Iris pigment epithelial cell (primary cell): ENCODE measurements at regions not wholly inside any gene's neighbourhood (a gene's known extent, or its start where the extent isn't known, plus 50 kb on each side); places are given as distances from the start of the nearest gene placed in this dataset.

Experiments
- DNase-seq: peaks from one replicate; pipeline ENCODE4 v3.0.0-alpha.2; 2011; ENCODE audit warnings: low read depth

DNA sequence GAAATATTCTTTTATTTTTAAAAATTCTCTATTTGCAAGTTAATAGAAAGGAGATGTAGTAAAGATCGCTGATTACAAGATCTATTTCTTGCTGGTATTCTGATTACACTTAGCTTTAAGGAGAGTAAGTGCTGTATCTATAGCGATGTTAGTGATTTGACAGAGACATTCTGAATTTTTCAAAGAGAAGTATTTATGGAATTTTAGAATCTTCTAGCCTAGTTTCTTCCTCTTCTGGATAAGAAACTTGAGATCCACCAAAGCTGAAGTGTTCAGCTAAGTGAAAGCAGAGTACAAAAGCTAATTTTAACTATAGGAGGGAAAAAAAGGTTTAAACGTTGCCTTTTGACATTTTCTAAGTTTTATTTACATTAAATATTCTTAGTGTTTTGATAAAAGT is 72.1 kb upstream of the RARB start:
- peak; percentile 16 for DNase-seq

DNA sequence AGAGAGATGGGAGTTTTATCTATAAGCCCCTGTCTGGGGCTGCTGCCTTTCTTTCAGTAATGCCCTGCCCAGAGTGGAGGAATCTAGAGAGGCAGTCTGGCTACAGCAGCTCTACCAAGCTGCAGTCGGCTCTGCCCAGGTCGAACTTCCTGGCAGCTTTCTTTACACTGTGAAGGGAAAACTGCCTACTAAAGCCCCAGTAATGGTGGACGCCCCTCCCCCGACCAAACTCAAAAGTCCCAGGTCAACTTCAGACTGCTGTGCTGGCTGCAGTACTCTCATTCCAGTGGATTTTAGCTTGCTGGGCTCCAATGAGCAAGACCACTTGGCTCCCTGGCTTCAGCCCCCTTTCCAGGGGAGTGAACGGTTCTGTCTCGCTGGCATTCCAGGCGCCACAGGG is 65.9 kb upstream of the RARB start:
- DNase-seq, result no peak

DNA sequence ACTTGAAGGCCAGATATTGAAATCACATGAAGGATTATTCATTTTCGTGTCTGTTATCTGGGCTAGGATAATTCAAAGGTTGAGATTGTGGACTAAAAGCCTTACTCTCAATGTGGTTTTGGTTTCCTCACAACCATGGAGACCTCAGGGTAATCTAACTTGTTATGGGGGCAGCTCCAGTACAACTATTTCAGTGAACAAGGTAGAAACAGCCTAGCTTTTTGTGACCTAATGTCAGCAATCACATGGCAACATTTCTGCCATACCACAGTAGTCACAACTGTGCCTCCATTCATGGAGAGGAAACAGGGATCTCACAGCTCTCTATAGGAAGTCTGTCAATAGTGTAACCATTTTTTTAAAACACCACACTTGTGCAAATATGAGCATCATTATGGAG is 62.4 kb upstream of the RARB start:
- DNase-seq, result no peak

DNA sequence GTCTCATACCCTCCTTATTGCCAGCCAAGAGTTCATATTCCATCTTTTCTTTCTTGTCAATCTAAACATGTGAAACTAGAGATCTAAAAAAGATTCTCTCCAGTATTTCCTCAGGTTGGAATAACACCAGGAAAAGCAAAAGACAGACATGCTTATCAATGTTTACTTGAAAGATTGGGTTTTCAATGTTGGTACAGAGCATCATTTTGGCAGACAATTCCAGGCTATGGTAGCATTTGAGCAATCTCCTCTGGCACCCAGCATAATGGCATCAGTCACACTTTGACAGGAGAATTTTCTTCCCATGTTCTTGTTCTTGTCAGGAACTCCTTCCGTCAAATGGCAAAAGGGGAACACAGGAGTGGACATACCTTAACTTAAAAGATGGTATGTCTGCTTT is 61.0 kb upstream of the RARB start:
- no peak for DNase-seq

DNA sequence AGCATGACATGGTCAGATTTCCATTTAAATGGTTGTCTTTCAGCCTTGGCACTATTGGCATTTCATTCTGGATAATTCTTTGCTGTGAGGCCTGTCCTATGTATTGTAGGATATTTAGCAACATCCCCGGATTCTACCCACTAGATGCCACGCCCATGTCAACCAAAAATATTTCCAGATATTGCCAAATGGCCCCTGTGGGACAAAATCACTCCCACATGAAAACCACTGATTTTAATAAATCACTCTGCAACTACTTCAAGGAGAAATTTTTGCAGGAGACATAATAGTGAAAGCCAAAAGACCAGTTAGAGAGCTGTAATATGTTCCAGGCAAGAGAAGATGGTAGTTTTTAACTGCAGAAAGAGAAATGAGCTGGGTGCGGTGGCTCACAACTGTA is 55.9 kb upstream of the RARB start:
- no peak for DNase-seq

DNA sequence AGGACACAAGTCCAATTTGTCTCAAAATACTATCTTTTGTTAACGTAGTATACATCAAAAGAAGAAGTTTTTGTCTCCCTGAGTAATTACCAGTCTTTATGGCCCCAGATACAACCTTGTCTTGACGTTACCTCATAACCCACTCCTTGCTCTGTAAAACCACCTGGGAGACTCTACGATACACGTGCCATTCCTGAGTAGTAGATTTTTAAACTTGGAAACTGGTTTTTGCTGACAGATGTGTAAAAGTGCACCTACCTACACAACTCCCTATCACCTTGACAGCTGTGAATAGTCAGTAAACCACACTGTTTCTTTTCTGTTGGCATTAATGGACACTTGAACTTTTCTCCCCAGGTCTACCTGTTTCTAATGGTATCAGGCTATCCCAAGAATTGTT is 51.7 kb upstream of the RARB start:
- no peak for DNase-seq

DNA sequence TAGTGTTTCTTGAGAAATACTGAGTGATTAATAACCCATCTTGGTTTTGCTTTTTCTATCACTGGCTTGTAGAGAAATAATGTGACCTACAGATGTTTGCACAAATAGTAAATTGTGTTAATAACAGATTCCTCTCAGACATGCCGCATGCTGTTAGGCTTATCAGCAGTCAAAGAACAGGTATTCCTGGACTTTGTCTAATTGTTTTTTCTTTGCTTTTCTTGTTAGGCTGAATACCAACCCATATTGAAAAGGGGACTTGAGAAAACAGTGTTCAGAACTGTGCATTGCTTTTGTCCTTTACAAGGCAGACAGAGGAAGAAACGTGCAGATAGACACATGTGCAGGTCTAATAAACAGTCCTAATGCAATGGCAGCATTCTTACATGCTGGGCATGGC is 51.0 kb upstream of the RARB start:
- DNase-seq, result no peak
